ACC112 (cell line): ENCODE measurements at regions not wholly inside any gene's neighbourhood (a gene's known extent, or its start where the extent isn't known, plus 50 kb on each side); places are given as distances from the start of the nearest gene placed in this dataset.

Experiments used
- H2AFZ ChIP-seq: fragments of 200-600 bp; sonication (generic); one replicate; pipeline ENCODE4 v1.6.0; 2017; ENCODE audit warnings: antibody characterized with exemption, low read length; ENCODE audit not compliant: unreplicated experiment
- H3K27ac ChIP-seq: fragments of 200-600 bp; sonication (generic); 2 replicates; pipeline ENCODE4 v1.5.1; 2014; ENCODE audit warnings: low read depth, mild to moderate bottlenecking, antibody characterized with exemption, low read length, moderate library complexity
- H3K27me3 ChIP-seq: fragments of 200-600 bp; sonication (generic); 2 replicates; pipeline ENCODE4 v1.6.1; 2014; ENCODE audit warnings: mild to moderate bottlenecking, antibody characterized with exemption, low read length, moderate library complexity, mixed read lengths; ENCODE audit not compliant: insufficient read depth
- H3K36me3 ChIP-seq: fragments of 200-600 bp; sonication (generic); 2 replicates; pipeline ENCODE4 v1.6.1; 2016; ENCODE audit warnings: mild to moderate bottlenecking, antibody characterized with exemption, low read length, moderate library complexity, mixed read lengths; ENCODE audit not compliant: insufficient read depth
- H3K4me1 ChIP-seq: fragments of 200-600 bp; sonication (generic); one replicate; pipeline ENCODE4 v1.6.1; 2016; ENCODE audit warnings: low read length, mixed read lengths; ENCODE audit not compliant: insufficient read depth, unreplicated experiment, control insufficient read depth
- H3K4me3 ChIP-seq: fragments of 200-600 bp; sonication (generic); 2 replicates; pipeline ENCODE4 v1.5.1; 2014; ENCODE audit warnings: mild to moderate bottlenecking, low read depth, low read length
- H3K79me2 ChIP-seq: fragments of 200-600 bp; sonication (generic); one replicate; pipeline ENCODE4 v1.6.0; 2016; ENCODE audit warnings: low read length; ENCODE audit not compliant: control insufficient read depth, unreplicated experiment, insufficient read depth

DNA sequence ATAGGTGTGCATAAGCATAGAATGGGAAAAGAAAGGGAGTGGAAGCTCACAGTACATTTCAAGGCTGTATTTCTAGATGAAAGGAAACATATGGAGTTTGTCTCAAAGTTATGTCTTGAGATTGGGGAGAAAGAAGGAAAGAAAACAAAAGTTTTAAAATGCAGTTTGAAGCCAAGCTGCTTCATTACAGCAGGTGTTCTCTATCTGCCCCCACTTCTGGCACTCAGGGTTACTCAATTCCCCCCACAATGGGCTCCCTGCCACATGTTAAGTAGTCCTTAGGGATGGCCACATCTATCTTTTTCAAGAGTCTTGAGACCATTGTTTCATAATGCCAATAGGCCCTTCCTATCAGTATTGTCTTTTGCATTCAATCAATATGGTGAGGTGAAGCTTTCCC lies 367.4 kb upstream of the ANXA10 start:
- no peaks in the 10 kb centered on the region for H3K36me3 ChIP-seq
- H2AFZ ChIP-seq: no peak overlapping the region
- peaks cover 11% of the 10 kb centered on the region for H3K4me1 ChIP-seq
- no peaks in the 10 kb centered on the region for H3K79me2 ChIP-seq
- H3K27ac ChIP-seq: no peak overlapping the region
- H3K27me3 ChIP-seq: no peaks in the 10 kb centered on the region
- H3K4me3 ChIP-seq: no peak overlapping the region

- Histone ChIP-seq H3K36me3 (no peaks in the 10 kb centered on the region), H3K4me3 (no peak overlapping the region), H2AFZ (no peak overlapping the region), H3K27me3 (no peaks in the 10 kb centered on the region), H3K79me2 (no peaks in the 10 kb centered on the region), H3K27ac (no peak overlapping the region), H3K4me1 (no peaks in the 10 kb centered on the region)
These were observed 361.6 kb upstream of the ANXA10 start for GRCh38 chr4:167730769-167731168.

- Histone ChIP-seq H3K4me3 (no peak overlapping the region), H3K4me1 (no peaks in the 10 kb centered on the region), H2AFZ (no peak overlapping the region), H3K79me2 (no peaks in the 10 kb centered on the region), H3K27ac (no peak overlapping the region), H3K27me3 (no peaks in the 10 kb centered on the region), H3K36me3 (no peaks in the 10 kb centered on the region)
These were observed 347.2 kb upstream of the ANXA10 start for GRCh38 chr4:167745024-167745687.

DNA sequence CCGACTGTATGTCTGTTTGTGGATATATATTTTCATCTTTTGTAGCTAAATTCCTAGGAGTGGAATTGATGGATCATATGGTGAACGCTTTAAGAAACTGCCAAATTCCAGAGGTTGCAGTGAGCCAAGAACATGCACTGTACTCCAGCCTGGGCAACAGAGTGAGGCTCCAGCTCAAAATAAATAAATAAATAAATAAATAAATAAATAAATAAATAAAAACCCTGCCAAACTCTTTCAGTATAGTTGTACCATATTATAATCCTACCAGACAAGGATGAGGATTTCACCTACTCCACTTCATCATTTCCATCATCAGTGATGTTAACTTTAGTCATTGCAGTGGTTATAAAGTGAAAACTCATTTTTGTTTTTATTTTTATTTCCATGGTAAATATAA lies 325.1 kb upstream of the ANXA10 start:
- H3K27me3 ChIP-seq: no peaks in the 10 kb centered on the region
- no peaks in the 10 kb centered on the region for H3K4me1 ChIP-seq
- no peaks in the 10 kb centered on the region; the same call in 1 of the 2 replicates for H3K36me3 ChIP-seq
- H2AFZ ChIP-seq: no peak overlapping the region
- H3K4me3 ChIP-seq: no peak overlapping the region
- no peaks in the 10 kb centered on the region for H3K79me2 ChIP-seq
- no peak overlapping the region for H3K27ac ChIP-seq

- Histone ChIP-seq H3K27me3 (no peaks in the 10 kb centered on the region), H3K36me3 (no peaks in the 10 kb centered on the region), H3K27ac (no peak overlapping the region), H3K4me3 (no peak overlapping the region), H3K79me2 (no peaks in the 10 kb centered on the region), H3K4me1 (no peaks in the 10 kb centered on the region), H2AFZ (no peak overlapping the region)
These were observed 317.7 kb upstream of the ANXA10 start for GRCh38 chr4:167774646-167775045.

DNA sequence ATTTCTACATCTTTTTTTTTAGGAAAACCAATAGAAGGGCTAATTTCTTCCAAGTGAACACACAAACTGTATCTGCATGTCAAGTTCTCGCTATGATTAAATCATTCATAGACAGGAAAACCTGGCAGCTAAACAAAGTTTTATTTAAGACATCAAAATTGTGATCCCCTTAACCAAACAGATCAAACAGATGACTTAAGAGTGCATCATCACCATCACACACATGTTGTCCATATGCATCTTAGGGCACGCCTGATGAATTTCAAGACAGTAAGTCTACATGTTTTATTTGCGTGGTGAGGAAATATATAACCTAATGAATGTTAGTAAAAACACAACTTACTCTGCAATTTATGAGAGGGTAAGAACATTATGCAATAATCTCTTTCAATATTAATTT lies 317.0 kb upstream of the ANXA10 start:
- no peaks in the 10 kb centered on the region for H3K36me3 ChIP-seq
- no peak overlapping the region for H3K4me3 ChIP-seq
- H3K4me1 ChIP-seq: no peaks in the 10 kb centered on the region
- no peak overlapping the region for H3K27ac ChIP-seq
- no peaks in the 10 kb centered on the region for H3K27me3 ChIP-seq
- no peak overlapping the region for H2AFZ ChIP-seq
- no peaks in the 10 kb centered on the region for H3K79me2 ChIP-seq

DNA sequence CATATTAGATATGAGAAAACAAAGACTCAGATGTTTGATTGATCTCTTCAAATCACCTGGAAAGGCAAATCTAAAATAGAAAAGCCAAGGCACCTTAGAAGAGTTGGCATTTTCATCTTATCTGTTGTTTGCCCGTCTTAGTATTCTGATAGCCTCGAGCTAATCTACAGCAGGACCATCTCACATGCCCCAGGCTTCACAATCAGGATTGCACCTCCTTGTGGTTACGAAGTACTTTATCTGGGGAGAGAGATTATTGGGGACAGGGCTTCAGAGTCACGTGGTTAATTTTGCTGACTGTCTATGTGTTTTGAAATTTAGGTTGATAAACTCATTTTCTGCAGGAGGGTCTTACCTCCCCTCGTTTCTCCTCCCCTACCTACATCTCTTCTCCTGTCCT lies 313.1 kb upstream of the ANXA10 start:
- Histone ChIP-seq H3K36me3 (no peaks in the 10 kb centered on the region), H2AFZ (peak overlapping the region; percentile 86), H3K27me3 (no peaks in the 10 kb centered on the region), H3K4me1 (no peaks in the 10 kb centered on the region), H3K27ac (no peak overlapping the region), H3K4me3 (peak overlapping the region; percentile 75), H3K79me2 (no peaks in the 10 kb centered on the region)

DNA sequence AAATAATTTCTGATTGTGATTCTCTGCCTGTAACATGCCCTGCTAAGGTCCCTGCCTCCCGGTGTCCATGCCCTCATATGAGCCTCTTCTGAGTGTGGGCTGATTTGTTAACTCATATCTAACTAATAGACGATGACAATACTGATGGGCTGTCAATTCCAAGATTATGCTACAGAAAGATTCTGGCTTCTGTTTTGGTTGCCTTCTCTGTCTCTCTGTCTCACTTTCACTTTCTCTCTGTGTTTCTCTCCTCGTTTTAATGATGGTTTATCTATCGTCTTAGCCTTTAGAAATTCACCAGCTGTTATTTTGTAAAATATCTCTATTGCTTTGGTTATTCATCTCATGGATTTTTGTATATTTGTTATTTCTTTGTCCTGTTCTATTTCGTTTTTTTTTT lies 312.5 kb upstream of the ANXA10 start:
- H3K4me3 ChIP-seq: peak overlapping the region; percentile 75
- no peak overlapping the region for H3K27ac ChIP-seq
- H3K79me2 ChIP-seq: no peaks in the 10 kb centered on the region
- H3K4me1 ChIP-seq: no peaks in the 10 kb centered on the region
- H3K27me3 ChIP-seq: no peaks in the 10 kb centered on the region
- peak overlapping the region; percentile 86 for H2AFZ ChIP-seq
- no peaks in the 10 kb centered on the region for H3K36me3 ChIP-seq

- Histone ChIP-seq H3K4me3 (no peak overlapping the region), H3K4me1 (no peaks in the 10 kb centered on the region), H3K27ac (no peak overlapping the region), H2AFZ (peak overlapping the region; percentile 16), H3K27me3 (no peaks in the 10 kb centered on the region), H3K79me2 (no peaks in the 10 kb centered on the region), H3K36me3 (no peaks in the 10 kb centered on the region)
These were observed 307.5 kb upstream of the ANXA10 start for GRCh38 chr4:167784826-167785225.

- H3K27ac ChIP-seq: no peak overlapping the region
- no peaks in the 10 kb centered on the region for H3K27me3 ChIP-seq
- H3K4me1 ChIP-seq: no peaks in the 10 kb centered on the region
- no peaks in the 10 kb centered on the region for H3K79me2 ChIP-seq
- no peaks in the 10 kb centered on the region for H3K36me3 ChIP-seq
- peak overlapping the region; percentile 16 for H2AFZ ChIP-seq
- H3K4me3 ChIP-seq: no peak overlapping the region
These were observed 306.8 kb upstream of the ANXA10 start for GRCh38 chr4:167785523-167785922.

DNA sequence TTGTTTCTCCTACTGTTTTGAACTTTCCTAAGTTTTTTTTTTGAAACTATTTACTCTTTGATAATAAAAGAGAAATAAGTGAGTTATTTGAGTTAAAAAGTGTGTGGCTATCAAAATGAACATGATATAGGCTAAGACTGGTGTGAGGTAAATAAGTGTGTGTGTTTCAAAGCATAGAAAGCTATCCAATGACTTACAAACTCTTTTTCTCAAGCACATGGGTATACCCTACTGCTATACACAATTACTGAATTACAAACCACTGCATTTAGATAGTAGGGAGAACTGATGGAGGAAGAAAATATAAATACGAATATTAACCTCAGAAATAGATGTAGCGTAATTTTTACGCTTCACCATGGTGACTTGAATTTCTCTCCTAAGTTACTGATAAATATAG lies 305.8 kb upstream of the ANXA10 start:
- Histone ChIP-seq H3K79me2 (no peaks in the 10 kb centered on the region), H3K36me3 (no peaks in the 10 kb centered on the region), H3K27ac (no peak overlapping the region), H3K4me3 (no peak overlapping the region), H3K27me3 (no peaks in the 10 kb centered on the region), H3K4me1 (no peaks in the 10 kb centered on the region), H2AFZ (no peak overlapping the region)
